ENCODE measurements at regions not wholly inside any gene's neighbourhood (a gene's known extent, or its start where the extent isn't known, plus 50 kb on each side); places are given as distances from the start of the nearest gene placed in this dataset.

- TF ChIP-seq CTCF (IDR thresholded peaks at IDR 0.05) = no peak
- TF ChIP-seq POLR2A (IDR thresholded peaks at IDR 0.05) = no peak
Observed at GRCh38 chr2:107160640-107161239, 274.8 kb upstream of the ST6GAL2 start.

Data from esophagus squamous epithelium (tissue), 4 donors.